HTR-8/SVneo (cell line): ENCODE measurements at regions not wholly inside any gene's neighbourhood (a gene's known extent, or its start where the extent isn't known, plus 50 kb on each side); places are given as distances from the start of the nearest gene placed in this dataset.

ENCODE experiments used
- DNase-seq: peaks from one replicate; pipeline ENCODE4 v3.0.0; 2011; ENCODE audit warnings: low spot score, mixed read lengths; ENCODE audit not compliant: insufficient read length
- FAIRE-seq: peaks from 2 replicates; lab custom pipeline; 2011; peaks lifted over from hg19 to GRCh38; lab: Jason Lieb, UNC

- DNase-seq: no peak
Observed at GRCh38 chr9:3001311-3001710, 157.4 kb upstream of the PUM3 start.

DNA sequence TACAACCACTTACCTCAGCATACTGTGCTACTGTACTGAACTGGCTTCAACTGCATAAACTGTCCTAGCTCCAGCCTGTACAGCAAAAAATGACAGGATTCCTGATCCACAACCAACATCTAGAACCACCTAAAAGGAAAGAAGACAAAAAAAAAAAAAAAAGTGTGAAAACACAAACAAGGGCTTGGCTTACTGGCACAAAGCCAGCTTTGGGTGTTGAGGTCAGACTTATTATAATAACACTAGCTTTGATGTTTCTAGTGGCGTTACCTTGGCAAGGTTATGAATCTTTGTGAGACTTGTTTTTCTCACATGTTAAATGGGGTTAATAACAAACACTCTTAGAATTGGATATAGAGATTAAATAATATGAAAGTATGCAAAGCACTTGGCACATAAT lies 148.5 kb upstream of the PUM3 start:
- FAIRE-seq: no peak
- DNase-seq: no peak

More at GRCh38 chr9:3001311-3001710, 157.4 kb upstream of the PUM3 start:
- no peak for FAIRE-seq

DNA sequence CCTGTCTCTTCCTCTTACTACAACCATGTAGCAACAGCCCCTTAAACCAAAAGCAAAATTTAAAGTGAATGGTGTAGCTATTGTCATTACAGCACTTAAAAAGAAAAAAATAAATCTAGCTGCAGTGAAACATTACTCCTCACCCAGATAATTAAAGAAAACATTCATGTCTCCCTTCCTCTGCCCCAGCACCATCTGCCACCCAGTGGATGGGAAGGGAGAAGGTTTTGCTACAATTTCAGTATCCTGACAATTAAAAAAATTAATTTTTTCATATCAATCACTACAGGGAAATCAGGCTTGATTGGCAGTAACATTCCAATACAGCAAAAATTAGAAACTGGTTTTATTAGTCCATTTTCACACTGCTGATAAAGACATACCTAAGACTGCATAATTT lies 147.4 kb upstream of the PUM3 start:
- FAIRE-seq (no peak), DNase-seq (no peak)

GRCh38 chr9:2987679-2988078 lies 143.8 kb upstream of the PUM3 start:
- DNase-seq: no peak
- no peak for FAIRE-seq

DNA sequence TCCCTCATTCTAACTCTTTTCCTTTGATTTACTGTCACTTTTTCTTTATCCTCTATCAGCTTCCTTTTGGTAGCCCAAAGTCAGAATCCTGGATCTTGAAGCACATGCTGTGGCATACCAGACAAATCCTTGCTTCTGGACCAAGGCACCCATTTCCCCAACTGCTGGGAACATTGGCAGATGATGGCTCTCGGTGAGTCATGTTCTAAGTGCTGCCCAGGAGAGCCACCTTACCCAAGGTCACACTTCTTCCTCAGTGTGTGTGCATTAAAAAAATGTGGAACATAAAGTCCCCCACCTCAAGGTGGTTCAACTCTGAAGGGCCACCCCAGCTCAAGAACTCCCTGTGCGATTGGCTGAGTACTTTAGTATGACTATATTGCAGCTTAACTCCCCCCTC lies 141.4 kb upstream of the PUM3 start:
- FAIRE-seq (no peak), DNase-seq (no peak)

DNA sequence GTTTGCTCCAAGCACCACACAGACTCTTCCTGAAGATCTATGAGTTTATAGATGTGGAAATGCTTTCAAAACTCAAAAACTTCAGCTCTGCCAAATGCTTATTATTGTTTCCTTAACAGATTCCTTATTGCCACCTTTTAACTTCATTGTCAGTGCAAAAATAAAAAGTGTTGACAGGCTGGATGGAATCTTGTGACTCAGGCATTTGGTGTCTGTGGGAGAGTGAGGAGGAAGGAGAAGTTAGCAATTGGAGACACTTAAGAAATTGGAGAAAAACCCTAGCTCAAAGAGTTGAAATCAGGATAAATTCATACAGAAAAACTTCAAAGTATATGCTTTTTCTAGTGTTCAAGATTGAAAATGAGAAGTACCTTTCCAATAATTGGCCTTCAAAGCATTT lies 140.6 kb upstream of the PUM3 start:
- FAIRE-seq (no peak), DNase-seq (no peak)

- FAIRE-seq: no peak
- DNase-seq: no peak
Observed at GRCh38 chr9:2979957-2980610, 136.2 kb upstream of the PUM3 start.

DNA sequence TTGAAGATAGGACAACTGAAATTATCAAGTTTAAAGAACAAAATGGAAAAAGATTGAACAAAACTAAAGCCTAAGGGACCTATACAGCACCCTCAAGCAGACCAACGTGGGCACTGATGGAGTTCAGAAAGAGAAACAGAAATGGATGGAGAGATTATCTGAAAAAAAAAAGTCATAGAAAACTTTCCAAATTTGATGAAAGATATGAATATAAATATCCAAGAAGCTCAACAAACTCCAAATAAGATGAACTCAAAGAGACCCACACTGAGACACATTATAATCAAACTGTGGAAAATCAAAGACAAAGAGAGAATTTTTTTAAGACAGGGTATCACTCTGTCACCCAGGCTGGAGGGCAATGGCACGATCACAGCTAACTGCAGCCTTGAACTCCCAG lies 128.6 kb upstream of the PUM3 start:
- FAIRE-seq (no peak), DNase-seq (no peak)

- DNase-seq (no peak), FAIRE-seq (no peak)
Observed at GRCh38 chr9:2970864-2971263, 127.0 kb upstream of the PUM3 start.

- no peak for FAIRE-seq
- no peak for DNase-seq
Observed at GRCh38 chr9:2967766-2968165, 123.9 kb upstream of the PUM3 start.

DNA sequence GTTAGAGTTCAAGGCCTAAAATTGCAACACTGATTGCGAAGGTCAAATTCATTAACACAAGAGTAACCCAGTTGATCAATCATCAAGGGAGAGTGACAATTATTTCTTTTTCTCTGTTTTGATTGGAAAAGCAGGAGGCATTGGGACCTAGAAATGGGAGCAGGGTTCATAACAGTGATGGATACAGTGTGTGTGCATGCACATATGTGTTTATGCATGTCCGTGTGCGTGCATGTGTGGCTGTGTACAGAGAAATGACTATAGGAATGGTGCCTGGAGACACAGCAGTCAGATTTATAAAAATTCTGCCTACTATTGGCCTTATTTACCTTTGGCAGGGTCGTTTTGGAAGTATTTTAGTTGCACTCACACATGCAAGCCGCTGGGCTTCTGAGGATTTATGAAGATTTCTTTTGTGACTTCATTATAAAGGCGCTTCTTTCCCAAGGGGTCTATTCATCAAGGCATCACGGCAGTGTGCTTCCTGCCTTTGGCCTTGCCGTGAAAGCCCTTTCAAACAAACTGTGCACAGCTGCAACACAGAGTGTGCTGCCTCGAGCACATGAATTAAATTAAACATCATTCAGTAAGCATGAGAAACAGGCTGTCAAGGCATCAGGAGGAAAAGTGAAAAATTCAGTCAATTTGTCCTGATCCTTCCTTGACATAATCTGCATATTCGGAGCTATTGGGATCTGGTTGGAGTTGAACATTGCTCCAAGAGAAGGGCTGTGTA lies 122.8 kb upstream of the PUM3 start:
- DNase-seq: no peak
- FAIRE-seq: no peak

DNA sequence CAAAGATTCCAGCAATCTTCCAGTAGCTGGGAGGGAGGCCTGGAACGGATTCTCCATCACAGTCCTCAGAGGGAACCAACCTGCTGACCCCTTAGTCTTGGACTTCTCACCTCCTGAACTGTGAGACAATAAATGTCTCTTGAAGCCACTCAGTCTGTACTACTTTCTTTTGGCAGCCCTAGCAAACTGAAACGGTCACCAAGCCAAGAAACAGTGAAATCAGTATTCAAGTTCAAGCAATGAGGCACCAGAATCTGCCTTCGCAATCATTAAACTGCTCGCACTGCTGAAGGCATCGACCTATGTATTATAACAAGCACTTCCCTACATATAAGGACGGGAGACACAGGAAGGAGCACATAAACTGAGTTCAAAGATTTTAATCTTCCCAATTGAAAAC lies 120.6 kb upstream of the PUM3 start:
- DNase-seq: no peak
- no peak for FAIRE-seq

DNA sequence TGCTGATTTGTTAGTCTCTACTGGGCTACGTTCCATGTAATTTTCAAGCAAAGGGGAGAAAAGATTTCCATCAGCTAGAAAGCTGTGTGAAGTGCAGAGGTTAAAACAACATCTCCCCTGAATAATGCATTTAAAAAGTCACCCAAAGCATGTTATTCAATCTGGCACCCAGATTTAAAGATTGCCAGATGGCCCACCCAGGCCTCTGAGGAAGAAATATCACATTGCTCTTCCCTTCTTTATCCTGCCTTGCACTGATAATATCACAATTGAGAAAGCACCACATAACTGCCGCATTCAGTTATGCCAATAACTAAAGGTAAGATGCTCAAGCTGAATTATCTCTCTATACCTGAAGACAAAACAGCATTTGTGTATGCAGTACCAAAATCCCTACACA lies 119.4 kb upstream of the PUM3 start:
- FAIRE-seq: no peak
- no peak for DNase-seq

- DNase-seq (no peak), FAIRE-seq (no peak)
Observed at GRCh38 chr9:2962471-2963172, 118.7 kb upstream of the PUM3 start.

- DNase-seq: no peak
- FAIRE-seq: no peak
Observed at GRCh38 chr9:2958219-2958618, 114.3 kb upstream of the PUM3 start.

DNA sequence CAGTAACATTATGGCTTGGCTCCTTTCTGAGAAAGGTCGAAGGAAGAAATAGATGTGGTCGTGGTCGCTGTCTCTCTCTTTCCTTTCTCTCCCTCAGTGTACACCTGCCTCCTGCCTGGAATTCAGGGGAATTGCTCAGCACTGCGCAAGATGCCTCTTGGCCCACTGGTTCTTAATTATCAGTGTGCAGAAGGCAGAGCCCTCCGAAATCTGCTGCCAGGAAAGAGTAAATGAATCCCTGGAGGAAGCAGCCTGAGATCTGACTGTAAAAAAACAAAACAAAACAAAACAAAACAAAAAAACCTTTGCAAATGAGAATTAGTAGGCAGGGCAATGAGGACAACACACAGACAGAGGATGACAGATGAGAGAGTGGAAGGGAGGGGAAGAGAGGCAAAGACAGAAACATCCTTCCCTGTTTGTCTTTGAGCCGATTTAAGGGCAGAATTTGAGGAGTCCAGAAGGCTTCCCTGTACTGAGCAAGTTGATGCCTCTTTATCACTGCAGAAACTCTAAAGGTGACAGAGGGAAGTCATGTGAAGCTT lies 113.8 kb upstream of the PUM3 start:
- no peak for FAIRE-seq
- DNase-seq: no peak

DNA sequence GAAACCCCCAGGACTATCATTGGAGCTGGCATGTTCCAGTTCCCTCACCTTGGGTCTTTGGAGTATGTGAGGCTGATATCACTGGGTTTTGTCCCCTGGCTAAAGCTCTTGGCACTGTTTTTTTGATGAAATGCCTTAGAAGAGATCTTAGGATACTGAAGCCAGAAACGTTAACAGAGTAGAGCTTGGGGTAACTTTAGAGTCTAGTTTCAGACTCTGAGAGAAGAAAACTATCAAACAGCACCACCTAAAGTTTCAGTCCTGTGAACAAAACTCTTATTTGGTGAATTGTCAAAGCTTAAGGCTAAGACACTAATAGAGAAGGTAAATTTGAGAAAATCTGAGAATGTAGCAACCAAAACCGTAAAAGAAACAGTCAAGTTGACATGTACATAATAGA lies 111.7 kb upstream of the PUM3 start:
- DNase-seq: no peak
- FAIRE-seq: no peak

DNA sequence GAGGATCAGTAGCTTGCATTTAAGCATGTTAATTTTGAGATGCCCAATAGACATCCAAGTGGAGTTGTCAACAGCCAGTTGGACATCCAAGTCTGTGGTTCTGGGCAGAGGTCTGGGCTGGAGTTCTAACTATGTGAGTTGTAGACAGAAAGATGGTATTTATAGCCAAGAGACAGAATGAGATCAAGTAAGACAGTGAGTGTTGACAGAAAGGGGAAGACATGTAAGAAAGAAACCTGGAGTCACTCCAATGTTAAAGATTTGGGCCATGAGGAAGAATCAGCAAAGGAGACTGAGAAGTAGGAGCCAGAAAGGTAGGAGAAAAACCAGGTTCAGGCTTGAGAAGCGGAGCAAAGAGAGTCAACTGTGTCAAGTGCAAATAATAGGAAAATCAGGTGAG lies 95.5 kb upstream of the PUM3 start:
- FAIRE-seq: no peak
- DNase-seq: no peak

GRCh38 chr9:2936221-2936620 lies 92.3 kb upstream of the PUM3 start:
- FAIRE-seq (no peak), DNase-seq (no peak)

DNA sequence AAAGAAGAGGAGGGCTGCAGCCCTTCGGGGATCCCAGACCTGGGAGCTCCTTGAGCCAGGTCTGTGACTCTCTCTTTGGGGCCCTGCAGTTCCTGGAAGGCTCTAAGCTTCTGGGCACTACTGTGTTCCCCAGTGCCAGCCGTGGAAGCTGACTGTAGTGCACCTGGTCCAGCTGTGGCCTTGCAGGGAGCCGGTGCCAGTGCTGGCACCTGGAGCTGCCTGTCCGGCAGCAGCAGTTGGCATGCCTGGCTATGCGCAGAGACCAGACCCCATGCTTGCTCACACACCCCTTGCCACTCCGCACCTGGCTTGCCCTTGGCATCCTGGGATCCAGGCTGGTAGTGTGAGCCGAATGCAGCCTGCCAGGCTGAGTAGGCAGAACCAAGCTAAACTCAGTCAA lies 91.0 kb upstream of the PUM3 start:
- DNase-seq (no peak), FAIRE-seq (no peak)

DNA sequence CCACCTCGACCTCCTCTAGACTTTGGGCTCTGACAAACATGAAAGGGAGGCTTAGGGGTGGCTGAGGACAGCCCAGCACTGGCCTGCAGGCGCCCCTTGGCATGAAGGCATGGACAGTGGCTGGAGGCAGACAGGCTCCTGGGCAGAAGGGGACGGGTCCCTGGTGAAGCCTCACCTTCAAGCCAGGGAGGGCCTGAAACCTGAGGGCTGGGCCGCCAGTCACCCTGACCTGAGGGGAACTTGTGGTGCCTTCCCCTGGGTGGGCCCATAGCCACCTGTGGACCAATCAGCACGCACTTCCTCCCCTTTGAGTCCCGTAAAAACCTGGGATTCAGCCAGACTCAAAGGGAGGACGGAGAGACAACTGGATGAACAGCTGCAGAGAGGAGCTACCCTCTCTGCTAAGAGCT lies 90.4 kb upstream of the PUM3 start:
- FAIRE-seq: no peak
- DNase-seq: no peak
